Kidney epithelial cell (primary cell): ENCODE measurements at regions not wholly inside any gene's neighbourhood (a gene's known extent, or its start where the extent isn't known, plus 50 kb on each side); places are given as distances from the start of the nearest gene placed in this dataset.
A peak's percentile ranks its signal among the peaks of the same experiment; 100 is the strongest.

Source experiments
- DNase-seq: peaks from one replicate; pipeline ENCODE4 v3.0.0-alpha.2; 2010; ENCODE audit warnings: low read depth
- H3K27me3 ChIP-seq: 2 replicates; pipeline ENCODE4 v1.6.0; 2011; ENCODE audit warnings: low read length; ENCODE audit not compliant: control insufficient read depth, insufficient read depth
- H3K36me3 ChIP-seq: 2 replicates; pipeline ENCODE4 v1.5.1; 2011; ENCODE audit warnings: low read length; ENCODE audit not compliant: control insufficient read depth, insufficient read depth
- H3K4me3 ChIP-seq: 2 replicates; pipeline ENCODE4 v1.5.1; 2011; ENCODE audit warnings: low read depth, mild to moderate bottlenecking, control low read depth, low read length
- TF ChIP-seq, protein P1 (sequence below): IDR thresholded peaks from 2 replicates; pipeline ENCODE4 v1.5.1; 2011; ENCODE audit warnings: mild to moderate bottlenecking, moderate library complexity, low read length, control low read depth, inconsistent platforms; ENCODE audit not compliant: insufficient read depth, poor library complexity, severe bottlenecking

DNA sequence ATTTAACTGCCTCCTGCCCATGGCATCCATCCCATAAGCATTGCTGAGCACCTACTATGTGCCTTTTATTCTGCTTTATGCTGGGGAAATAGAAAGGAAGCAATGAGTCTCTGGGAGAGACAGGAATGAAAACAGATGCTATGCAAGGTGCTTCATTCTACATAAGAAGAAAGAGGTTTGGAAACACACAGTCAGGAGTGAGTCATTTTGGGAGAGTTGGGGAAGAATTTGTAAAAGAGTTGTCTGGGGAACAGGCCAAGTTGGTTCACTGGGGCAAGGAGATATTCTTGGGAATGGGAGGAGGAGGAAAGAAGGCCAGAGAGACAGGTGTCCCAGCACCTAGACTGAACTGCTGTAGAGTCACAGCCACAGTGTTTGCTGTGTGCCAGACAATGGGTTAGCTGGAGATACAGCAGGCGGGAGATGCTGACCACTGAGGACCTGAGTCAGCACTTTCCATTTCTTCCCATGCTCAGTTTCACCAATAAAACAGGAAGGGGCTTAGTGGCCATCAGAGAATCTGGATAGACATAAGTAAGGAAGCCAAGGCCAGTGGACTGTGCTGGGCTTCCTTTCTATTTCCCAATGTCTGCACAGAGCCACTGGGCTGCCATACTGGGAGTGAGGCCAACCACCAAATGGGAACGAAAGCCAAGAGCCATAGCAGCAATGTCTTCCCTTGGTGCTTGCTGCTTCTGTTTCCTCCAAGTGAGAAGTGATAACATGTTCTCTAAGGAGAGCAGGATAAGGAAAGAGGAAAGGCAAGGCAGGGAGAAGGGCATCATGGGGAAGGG lies 187.7 kb upstream of the USP24 start:
- Histone ChIP-seq H3K36me3 (no peaks in the 10 kb centered on the region), H3K4me3 (no peak overlapping the region), H3K27me3 (no peaks in the 10 kb centered on the region)
- no peak for DNase-seq
- TF ChIP-seq, protein P1, sequence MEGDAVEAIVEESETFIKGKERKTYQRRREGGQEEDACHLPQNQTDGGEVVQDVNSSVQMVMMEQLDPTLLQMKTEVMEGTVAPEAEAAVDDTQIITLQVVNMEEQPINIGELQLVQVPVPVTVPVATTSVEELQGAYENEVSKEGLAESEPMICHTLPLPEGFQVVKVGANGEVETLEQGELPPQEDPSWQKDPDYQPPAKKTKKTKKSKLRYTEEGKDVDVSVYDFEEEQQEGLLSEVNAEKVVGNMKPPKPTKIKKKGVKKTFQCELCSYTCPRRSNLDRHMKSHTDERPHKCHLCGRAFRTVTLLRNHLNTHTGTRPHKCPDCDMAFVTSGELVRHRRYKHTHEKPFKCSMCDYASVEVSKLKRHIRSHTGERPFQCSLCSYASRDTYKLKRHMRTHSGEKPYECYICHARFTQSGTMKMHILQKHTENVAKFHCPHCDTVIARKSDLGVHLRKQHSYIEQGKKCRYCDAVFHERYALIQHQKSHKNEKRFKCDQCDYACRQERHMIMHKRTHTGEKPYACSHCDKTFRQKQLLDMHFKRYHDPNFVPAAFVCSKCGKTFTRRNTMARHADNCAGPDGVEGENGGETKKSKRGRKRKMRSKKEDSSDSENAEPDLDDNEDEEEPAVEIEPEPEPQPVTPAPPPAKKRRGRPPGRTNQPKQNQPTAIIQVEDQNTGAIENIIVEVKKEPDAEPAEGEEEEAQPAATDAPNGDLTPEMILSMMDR = no peak

DNA sequence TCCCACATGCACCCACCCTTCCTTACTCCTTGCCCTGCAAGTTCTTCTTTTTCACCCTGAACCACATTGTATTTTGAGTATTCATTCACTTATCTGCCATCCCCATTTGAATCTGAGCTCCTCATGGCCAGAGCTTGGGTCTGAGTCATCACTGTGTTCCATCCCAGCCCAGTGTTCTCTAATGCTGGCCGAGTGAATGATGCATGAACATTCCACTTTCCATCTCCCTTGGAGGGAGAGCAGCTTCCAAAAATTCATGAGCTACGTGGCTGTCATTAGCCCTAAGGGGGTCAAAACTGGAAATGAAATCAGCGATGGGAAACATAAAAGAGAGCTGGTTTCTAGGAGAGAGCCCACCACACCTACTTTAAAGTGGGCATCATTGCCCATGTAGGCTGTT lies 187.0 kb upstream of the USP24 start:
- H3K36me3 ChIP-seq = no peaks in the 10 kb centered on the region
- DNase-seq = peak; percentile 7
- TF ChIP-seq, protein P1 = no peak
- H3K27me3 ChIP-seq = no peaks in the 10 kb centered on the region
- H3K4me3 ChIP-seq = no peak overlapping the region

DNA sequence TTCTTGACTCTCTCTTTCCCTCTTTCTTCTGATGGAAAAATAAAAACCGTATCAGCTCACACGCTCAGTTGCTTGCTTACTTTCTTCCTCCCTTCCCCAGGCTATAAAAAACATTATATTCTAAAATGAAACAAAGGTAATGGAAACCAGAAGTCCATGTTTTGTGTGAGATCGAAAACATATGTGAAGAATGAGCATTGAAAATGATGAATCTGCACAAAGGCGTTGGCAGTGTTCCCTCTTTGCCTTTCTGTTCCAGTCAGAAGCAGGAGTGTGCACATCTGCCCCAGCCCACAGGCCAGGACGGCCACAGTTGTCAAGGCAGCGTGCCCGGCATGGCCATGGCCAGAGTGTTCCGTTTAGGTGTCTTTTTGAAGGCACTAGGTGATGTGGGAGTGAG lies 185.3 kb upstream of the USP24 start:
- TF ChIP-seq, protein P1 = no peak
- no peaks in the 10 kb centered on the region for H3K27me3 ChIP-seq
- no peaks in the 10 kb centered on the region for H3K36me3 ChIP-seq
- no peak for DNase-seq
- no peak overlapping the region for H3K4me3 ChIP-seq

DNA sequence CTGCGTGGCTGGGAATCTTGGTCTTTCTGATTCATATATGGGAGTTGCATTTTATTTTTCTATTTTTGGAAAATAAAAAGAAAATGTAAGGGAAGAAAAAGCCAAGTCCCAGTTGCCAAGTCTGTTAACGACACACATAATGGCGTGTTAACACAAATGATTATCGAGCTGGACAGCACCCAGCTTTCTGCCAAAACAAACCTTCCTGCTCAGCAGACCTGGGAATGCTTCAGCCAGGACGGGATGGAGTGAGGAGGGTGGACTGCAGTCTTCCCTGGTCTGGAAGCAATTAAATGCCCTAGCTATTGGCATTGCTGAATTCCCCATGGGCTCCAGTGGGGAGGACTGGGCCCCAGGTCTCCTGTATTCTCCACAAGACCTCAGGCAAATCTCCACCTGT lies 184.2 kb upstream of the USP24 start:
- TF ChIP-seq, protein P1 = no peak
- no peak for DNase-seq
- Histone ChIP-seq H3K36me3 (no peaks in the 10 kb centered on the region), H3K27me3 (no peaks in the 10 kb centered on the region), H3K4me3 (no peak overlapping the region)

DNA sequence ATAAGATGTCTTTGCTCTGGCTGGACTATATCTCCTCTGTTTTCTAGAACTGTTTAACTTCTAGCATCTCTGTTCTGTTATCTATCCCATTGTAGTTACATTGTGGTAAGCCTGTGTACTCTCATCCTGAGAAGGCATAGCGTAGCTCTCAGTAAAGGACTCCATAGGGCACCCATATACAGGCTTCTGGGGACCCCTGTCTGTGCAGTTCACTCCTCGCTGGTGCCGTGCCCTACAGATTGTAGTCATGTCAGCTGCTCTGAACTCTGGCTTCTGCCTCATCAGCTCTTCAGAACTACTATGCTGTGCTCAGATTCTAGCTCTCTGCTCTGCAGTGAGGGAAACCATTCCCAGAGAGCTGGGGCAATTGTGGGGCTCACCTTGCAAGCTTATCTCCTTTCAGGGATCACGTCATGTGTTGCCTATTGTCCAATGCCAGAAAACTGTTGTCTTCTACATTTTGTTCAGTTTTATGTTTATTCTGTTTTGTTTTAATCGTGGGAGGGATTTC lies 181.3 kb upstream of the USP24 start:
- Histone ChIP-seq H3K27me3 (no peaks in the 10 kb centered on the region), H3K36me3 (no peaks in the 10 kb centered on the region), H3K4me3 (no peak overlapping the region)
- no peak for DNase-seq
- TF ChIP-seq, protein P1 = no peak

DNA sequence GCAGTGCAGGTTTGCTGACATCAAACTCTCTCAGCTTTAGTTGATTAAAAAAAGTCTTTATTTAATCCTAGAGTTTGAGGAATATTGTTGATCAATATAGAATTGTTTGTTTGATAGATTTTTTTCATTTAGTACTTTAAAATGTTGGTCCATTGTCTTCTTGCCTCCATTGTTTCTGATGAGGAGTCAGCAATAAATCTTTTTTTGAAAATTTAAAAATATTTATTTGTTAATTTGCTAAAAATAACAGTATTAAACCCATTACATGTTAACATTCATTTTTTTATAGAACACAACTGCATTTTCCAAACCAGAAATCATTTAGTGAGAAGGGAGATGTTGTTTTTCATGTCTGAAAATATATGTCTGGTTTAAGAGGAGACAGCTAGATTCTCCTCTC lies 173.8 kb upstream of the USP24 start:
- DNase-seq = no peak
- Histone ChIP-seq H3K27me3 (no peaks in the 10 kb centered on the region), H3K4me3 (no peak overlapping the region), H3K36me3 (no peaks in the 10 kb centered on the region)
- TF ChIP-seq, protein P1 = no peak
